Endothelial cell of umbilical vein (primary cell): ENCODE measurements at regions not wholly inside any gene's neighbourhood (a gene's known extent, or its start where the extent isn't known, plus 50 kb on each side); places are given as distances from the start of the nearest gene placed in this dataset.

Source experiments
- BruUV-seq: library from RNA; stranded (reverse); fragments of 400-500 nt; replicated peaks from 2 replicates; lab custom pipeline; 2021; lab: Mats Ljungman, UMichigan
- CTCF ChIA-PET: fragments of 300-600, 350-600 bp; sonication (Branson Sonifier 250); formaldehyde crosslinking; loops from one replicate; lab custom pipeline; 2021; ENCODE audit warnings: antibody characterized with exemption, inconsistent platforms; lab: Charles Lee
- POLR2A ChIA-PET: fragments of 300-600, 350-600 bp; sonication (Branson Sonifier 250); formaldehyde crosslinking; loops from one replicate; lab custom pipeline; 2021; ENCODE audit warnings: antibody characterized with exemption, inconsistent platforms; lab: Charles Lee
- DNase-seq: peaks from one replicate; pipeline ENCODE4 v3.0.0-alpha.2; 2011; ENCODE audit warnings: low read depth, low spot score
- FAIRE-seq: peaks from 2 replicates; lab custom pipeline; 2011; peaks lifted over from hg19 to GRCh38; lab: Jason Lieb, UNC
- H2AFZ ChIP-seq: 2 replicates; pipeline ENCODE4 v1.6.0; 2012; ENCODE audit warnings: low read depth, low read length, control low read depth, inconsistent platforms
- H3K27ac ChIP-seq: 2 replicates; pipeline ENCODE4 v1.5.1; 2011; ENCODE audit warnings: low read depth, mild to moderate bottlenecking, control low read depth, low read length, moderate library complexity; ENCODE audit not compliant: insufficient read depth
- H3K27me3 ChIP-seq, 2 experiments: 2 replicates each; pipeline versions ENCODE4 v1.6.0 to v1.6.1; 2011; ENCODE audit warnings: low read length in 2 of 2, mixed read lengths in 1 of 2; ENCODE audit not compliant: control insufficient read depth in 2 of 2, insufficient read depth in 2 of 2
- H3K36me3 ChIP-seq, 2 experiments: 2 replicates in 1 of 2; 3 replicates in 1 of 2; pipeline ENCODE4 v1.5.1; 2011; ENCODE audit warnings: low read length in 2 of 2, mild to moderate bottlenecking in 1 of 2, moderate library complexity in 1 of 2; ENCODE audit not compliant: control insufficient read depth in 2 of 2, insufficient read depth in 2 of 2; ENCODE audit errors: extremely low read depth in 1 of 2
- H3K4me1 ChIP-seq: 3 replicates; pipeline ENCODE4 v1.5.1; 2011; ENCODE audit warnings: mild to moderate bottlenecking, low read length; ENCODE audit not compliant: control insufficient read depth, insufficient read depth; ENCODE audit errors: extremely low read depth
- H3K4me2 ChIP-seq: 2 replicates; pipeline ENCODE4 v1.6.1; 2011; ENCODE audit warnings: low read length, control low read depth, mixed read lengths; ENCODE audit not compliant: insufficient read depth
- H3K4me3 ChIP-seq, 3 experiments: fragments of 200-600 bp in 1 of 3; sonication (generic), shearing (Covaris generic) in 1 of 3; replicated peaks in 1 of 3; 2 replicates each; pipeline ENCODE4 v1.5.1; 2011 to 2016; ENCODE audit warnings: control low read depth in 3 of 3, low read length in 3 of 3, mild to moderate bottlenecking in 2 of 3, inconsistent platforms in 1 of 3, low read depth in 1 of 3, moderate library complexity in 1 of 3; ENCODE audit not compliant: insufficient read depth in 1 of 3
- H3K79me2 ChIP-seq: 2 replicates; pipeline ENCODE4 v1.6.0; 2012; ENCODE audit warnings: low read length, inconsistent platforms; ENCODE audit not compliant: control insufficient read depth, insufficient read depth
- H3K9ac ChIP-seq: replicated peaks from 2 replicates; pipeline ENCODE3; 2011; ENCODE audit warnings: low read length, control low read depth; ENCODE audit not compliant: insufficient read depth; ENCODE audit errors: extremely low read depth
- H3K9me1 ChIP-seq: replicated peaks from 3 replicates; pipeline ENCODE4 v1.6.0; 2011; ENCODE audit warnings: mild to moderate bottlenecking, low read length; ENCODE audit not compliant: control insufficient read depth, insufficient read depth; ENCODE audit errors: extremely low read depth
- H3K9me3 ChIP-seq: replicated peaks from 2 replicates; pipeline ENCODE4 v1.5.1; 2012; ENCODE audit warnings: low read length, inconsistent platforms; ENCODE audit not compliant: control insufficient read depth, insufficient read depth
- H4K20me1 ChIP-seq: replicated peaks from 2 replicates; pipeline ENCODE3; 2011; ENCODE audit warnings: mild to moderate bottlenecking, low read length; ENCODE audit not compliant: control insufficient read depth, insufficient read depth; ENCODE audit errors: extremely low read depth
- EZH2 ChIP-seq: IDR thresholded peaks from 2 replicates; pipeline ENCODE4 v1.6.1; 2012; ENCODE audit warnings: borderline replicate concordance, low read depth, mild to moderate bottlenecking, moderate library complexity, low read length, inconsistent platforms; ENCODE audit not compliant: severe bottlenecking
- FOS ChIP-seq: IDR thresholded peaks from 2 replicates; pipeline ENCODE4 v1.6.1; 2011; ENCODE audit warnings: mild to moderate bottlenecking, low read length, moderate library complexity, borderline replicate concordance; ENCODE audit not compliant: insufficient read depth
- GATA2 ChIP-seq: IDR thresholded peaks from 2 replicates; pipeline ENCODE4 v1.7.0; 2011; ENCODE audit warnings: low read depth, mild to moderate bottlenecking, moderate library complexity, mixed read lengths, low read length; ENCODE audit not compliant: insufficient read length, insufficient read depth
- JUN ChIP-seq: IDR thresholded peaks from 2 replicates; pipeline ENCODE4 v1.6.1; 2011; ENCODE audit warnings: borderline replicate concordance, low read depth; ENCODE audit not compliant: insufficient read length, insufficient read depth
- MYC ChIP-seq: IDR thresholded peaks from one replicate; pipeline ENCODE4 v1.6.1; 2011; ENCODE audit warnings: mild to moderate bottlenecking, low read depth, low read length
- POLR2A ChIP-seq: IDR thresholded peaks from 2 replicates; pipeline ENCODE4 v1.6.1; 2012; ENCODE audit warnings: low read depth, mild to moderate bottlenecking, control low read depth, low read length
- POLR2AphosphoS5 ChIP-seq: IDR thresholded peaks from 2 replicates; pipeline ENCODE4 v1.6.1; 2012; ENCODE audit warnings: low read depth, mild to moderate bottlenecking, control low read depth, low read length, moderate library complexity; ENCODE audit not compliant: insufficient read depth
- dilution Hi-C: fragments of 300-500 bp; cut with MboI; formaldehyde crosslinking; loops from one replicate; pipeline ENCODE4 v1.15.0; 2019; ENCODE audit warnings: low sequenced_read_pairs; ENCODE audit not compliant: extremely low pct_ligation_motif_present
- intact Hi-C: fragments of 100-400 bp; cut with micrococcal nuclease; formaldehyde crosslinking; loops from one replicate; pipeline ENCODE4 v1.10.0; 2022
- TF ChIP-seq, protein P1 (sequence below), 2 donors: IDR thresholded peaks; 1 replicate in 1 of 2; 2 replicates in 1 of 2; pipeline ENCODE4 v1.5.1; 2011; ENCODE audit warnings: low read length in 2 of 2, mild to moderate bottlenecking in 2 of 2, moderate library complexity in 2 of 2, control low read depth in 1 of 2, inconsistent platforms in 1 of 2, low read depth in 1 of 2; ENCODE audit not compliant: insufficient read depth in 1 of 2; ENCODE audit errors: extremely low read depth in 1 of 2
- TF ChIP-seq, protein P2 (sequence below): IDR thresholded peaks from 2 replicates; pipeline ENCODE4 v1.6.1; 2011; ENCODE audit not compliant: insufficient read depth, insufficient read length

DNA sequence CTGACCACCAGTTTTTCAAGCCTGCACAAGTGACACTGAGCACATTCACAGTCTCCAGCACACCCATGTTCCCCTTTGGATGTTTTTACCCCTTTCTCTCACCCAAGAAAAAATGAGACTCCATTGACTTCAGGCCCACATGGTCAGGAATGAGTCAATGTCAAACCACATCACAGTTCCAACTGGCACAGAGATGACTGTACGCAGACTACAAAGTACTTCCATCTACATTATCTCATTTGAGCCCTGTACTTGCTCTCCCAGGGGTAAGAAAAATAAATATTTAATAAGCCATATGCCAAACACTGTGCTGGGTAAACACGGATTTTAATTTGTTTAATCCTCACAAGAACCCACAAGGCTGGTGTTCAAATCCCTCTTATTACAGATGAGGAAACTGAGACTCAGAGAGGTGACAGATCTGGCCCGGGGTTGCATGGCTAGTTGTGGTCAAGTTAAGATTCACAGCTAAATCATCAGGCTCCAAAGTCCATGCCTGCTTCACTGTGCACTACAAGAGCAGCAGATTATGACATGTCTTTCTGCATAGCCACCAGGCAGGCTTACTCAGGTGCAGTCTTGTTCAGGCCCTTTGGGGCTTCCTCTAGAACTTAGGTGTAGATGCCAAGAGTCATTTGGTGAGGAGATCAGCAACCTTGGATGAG lies 106.1 kb downstream of the TXNL1 start:
- CTCF ChIA-PET, result no interaction called here
- Histone ChIP-seq H2AFZ (no peak overlapping the region), H3K27ac (no peak overlapping the region), H3K27me3 (peaks cover 0 to 2% of the 10 kb centered on the region in 2 experiments), H3K4me2 (no peak overlapping the region), H4K20me1 (no peaks in the 10 kb centered on the region), H3K4me3 (no peak overlapping the region), H3K9ac (no peak overlapping the region), H3K9me1 (no peaks in the 10 kb centered on the region), H3K9me3 (no peaks in the 10 kb centered on the region), H3K4me1 (no peaks in the 10 kb centered on the region), H3K36me3 (no peaks in the 10 kb centered on the region), H3K79me2 (no peaks in the 10 kb centered on the region)
- intact Hi-C loops (no loop called here), dilution Hi-C loops (no loop called here)
- FAIRE-seq (no peak), DNase-seq (no peak)
- BruUV-seq, result no TSS peak
- TF ChIP-seq JUN (no peak), POLR2AphosphoS5 (no peak), MYC (no peak), FOS (no peak), EZH2 (no peak), POLR2A (no peak), GATA2 (no peak)
- TF ChIP-seq, protein P1, sequence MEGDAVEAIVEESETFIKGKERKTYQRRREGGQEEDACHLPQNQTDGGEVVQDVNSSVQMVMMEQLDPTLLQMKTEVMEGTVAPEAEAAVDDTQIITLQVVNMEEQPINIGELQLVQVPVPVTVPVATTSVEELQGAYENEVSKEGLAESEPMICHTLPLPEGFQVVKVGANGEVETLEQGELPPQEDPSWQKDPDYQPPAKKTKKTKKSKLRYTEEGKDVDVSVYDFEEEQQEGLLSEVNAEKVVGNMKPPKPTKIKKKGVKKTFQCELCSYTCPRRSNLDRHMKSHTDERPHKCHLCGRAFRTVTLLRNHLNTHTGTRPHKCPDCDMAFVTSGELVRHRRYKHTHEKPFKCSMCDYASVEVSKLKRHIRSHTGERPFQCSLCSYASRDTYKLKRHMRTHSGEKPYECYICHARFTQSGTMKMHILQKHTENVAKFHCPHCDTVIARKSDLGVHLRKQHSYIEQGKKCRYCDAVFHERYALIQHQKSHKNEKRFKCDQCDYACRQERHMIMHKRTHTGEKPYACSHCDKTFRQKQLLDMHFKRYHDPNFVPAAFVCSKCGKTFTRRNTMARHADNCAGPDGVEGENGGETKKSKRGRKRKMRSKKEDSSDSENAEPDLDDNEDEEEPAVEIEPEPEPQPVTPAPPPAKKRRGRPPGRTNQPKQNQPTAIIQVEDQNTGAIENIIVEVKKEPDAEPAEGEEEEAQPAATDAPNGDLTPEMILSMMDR (IDR thresholded peaks at IDR 0.05; ENCODE audit: extremely low read depth in 1 of 2, insufficient read depth in 1 of 2, low read depth in 1 of 2, low read length in 2 of 2), result no peak
- TF ChIP-seq, protein P2, sequence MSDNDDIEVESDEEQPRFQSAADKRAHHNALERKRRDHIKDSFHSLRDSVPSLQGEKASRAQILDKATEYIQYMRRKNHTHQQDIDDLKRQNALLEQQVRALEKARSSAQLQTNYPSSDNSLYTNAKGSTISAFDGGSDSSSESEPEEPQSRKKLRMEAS, result no peak
- POLR2A ChIA-PET, result interaction anchor here (0.7 kb wide), 1 partner anchor 1413 kb away, joined by 3 read pairs; no protein-coding TSS in a partner anchor
